Muscle of back (tissue), 3 donors: ENCODE measurements at regions not wholly inside any gene's neighbourhood (a gene's known extent, or its start where the extent isn't known, plus 50 kb on each side); places are given as distances from the start of the nearest gene placed in this dataset.

Source experiments
- DNase-seq, 3 donors: peaks; one replicate each; pipeline versions ENCODE4 v3.0.0 to v3.0.0-alpha.2; 2013

DNA sequence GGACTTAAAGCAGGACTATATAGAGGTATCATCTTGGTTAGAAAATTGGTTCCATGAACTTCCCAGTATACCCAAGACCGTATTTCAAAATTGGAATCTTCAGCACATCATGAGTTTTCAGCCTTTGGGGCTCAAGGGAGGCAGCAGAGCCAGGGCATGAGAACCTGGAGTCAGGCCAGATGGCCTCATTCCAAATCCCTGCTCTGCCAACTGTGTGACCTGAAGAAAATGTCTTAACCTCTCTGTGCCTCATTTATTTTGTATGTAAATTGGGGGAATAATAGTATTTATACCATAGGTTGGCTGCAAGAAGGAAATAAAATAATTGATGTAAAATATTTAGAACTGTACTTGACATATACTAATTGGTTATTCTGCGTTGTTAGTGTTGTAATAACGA lies 987.6 kb downstream of the TBC1D22A start:
- peak in 1 of 3 donors; percentile 3 for DNase-seq

DNA sequence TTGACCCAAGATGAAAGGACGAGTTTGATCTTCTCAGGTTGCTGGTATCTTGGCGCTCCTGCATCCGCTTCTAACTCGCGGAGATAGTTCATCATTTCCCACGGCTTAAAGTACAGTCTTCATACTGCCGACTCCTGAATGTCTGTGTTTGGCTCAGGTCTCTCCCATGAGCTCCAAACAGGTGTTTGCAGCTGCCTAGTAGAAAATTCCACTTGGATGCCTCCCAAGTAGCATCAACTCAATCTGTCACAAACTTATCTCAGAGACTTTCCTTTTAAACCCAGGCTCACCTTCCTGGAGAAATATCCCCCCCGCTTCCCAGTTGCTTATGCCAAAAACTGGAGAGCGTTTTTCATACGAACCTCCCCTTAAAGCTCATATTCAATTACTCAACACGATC lies 986.5 kb downstream of the TBC1D22A start:
- peak in 1 of 3 donors; percentile 7 for DNase-seq

DNA sequence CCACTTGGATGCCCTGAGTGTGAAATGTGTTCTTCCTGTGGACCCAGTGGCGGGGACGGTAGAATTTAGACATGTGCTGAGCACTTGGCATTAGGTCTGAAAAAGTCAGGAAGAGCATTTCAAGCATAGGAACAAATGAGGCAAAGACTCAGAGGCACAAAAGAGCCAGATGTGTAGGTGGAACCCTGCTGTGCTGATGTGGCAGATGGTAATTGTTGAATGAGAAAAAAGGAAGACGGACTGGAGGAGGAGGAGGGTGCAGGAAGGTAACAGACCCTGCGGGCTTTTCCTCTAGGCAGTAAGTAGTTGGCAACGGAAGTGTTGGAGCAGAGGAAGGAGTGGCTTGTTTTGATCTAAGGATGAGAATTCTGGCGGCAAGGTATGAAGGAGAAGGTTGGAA lies 985.8 kb downstream of the TBC1D22A start:
- DNase-seq, result no peak

DNA sequence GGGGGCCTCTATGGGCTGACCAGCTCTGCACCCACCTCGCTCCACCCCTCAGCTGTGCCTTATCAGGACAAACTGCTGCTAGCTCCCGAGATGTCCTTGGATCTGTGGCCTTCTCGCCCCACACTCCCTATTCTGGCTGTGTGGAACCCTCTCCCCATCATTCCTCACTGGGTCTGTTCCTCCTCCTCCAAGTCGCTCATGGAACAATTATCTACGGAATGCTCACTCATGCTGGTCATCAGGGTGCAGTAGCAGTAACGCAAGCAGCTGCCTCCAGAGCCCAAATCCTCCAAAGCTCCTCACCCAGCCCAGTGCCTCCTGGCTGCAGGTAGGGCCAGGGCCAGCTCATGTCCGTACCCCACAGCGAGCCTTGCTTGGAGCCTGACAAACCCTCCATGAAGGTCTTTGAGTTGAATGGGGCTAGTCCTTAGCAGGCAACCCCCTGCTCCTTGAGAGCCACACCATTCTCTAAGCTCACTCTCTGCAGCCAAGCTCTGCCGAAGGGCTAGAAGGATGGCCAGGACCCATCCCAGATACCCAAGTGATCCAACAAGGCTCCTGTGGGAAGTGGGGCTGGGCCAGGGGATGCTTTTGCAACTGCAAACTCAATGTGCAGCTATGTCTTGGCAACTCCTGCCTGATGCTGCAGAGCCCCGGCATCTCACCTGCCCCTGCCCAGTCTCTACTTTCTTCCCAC lies 977.8 kb downstream of the TBC1D22A start:
- DNase-seq, result no peak

DNA sequence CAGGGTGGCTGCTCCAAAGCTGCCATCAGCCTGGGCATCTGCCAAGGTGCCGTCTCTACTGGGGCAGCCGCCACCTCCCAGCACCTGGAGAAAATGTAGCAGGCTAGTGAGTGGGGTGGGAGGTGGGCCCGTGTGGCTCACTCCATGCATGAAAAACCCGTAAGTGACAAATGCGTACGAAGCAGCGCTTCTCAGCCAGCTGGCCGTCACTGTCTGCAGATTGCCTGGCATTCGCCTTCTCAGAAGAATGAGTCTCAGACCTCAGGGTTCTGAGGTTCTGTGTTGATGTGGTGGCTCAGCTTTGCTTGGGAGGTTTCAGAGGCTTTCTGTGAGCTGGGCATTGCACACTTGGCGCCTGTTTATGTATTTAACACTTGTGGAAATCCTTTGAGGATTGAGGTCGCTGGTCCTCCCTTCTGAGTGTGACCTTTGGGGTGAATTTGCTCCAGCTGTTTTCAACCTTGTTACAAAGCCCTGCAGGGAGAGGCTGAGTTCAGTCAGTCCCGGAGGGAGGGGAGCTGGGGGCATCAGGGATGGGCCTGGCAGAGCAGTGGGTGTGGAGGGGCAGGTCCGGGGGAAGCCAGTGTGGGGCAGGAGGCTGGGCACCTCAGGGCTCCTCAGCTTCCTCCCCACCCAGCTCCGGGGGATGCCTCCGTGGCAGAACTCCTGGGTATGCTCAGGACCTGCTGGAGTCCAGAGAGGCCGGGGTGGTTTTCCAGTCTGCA lies 977.0 kb downstream of the TBC1D22A start:
- DNase-seq, result no peak

DNA sequence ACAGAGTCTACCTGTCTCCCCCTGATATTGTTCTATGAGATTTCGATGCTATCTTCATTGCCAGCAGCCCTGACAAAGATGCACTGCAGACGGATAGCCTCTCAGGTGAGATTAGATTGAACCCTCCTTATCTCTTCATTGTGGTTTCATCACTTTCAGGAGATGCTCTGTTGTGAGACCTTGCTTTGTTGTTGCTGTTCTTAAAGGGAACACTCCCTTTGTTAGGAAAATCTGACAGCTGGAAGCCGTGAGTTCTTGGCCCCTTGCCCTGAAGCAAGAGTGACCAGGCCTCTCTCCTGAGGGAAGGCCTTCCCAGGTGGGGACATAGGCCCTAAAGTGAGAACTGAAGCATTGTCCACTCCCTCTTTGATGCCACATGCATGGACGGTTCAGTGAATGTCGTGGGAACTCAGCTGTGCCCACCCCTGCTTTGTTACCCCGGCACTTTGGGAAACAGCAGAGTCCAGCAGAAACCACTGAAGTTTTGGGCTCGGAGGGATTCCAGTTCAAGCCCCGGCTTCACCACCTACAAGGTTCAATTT lies 976.1 kb downstream of the TBC1D22A start:
- DNase-seq, result no peak

DNA sequence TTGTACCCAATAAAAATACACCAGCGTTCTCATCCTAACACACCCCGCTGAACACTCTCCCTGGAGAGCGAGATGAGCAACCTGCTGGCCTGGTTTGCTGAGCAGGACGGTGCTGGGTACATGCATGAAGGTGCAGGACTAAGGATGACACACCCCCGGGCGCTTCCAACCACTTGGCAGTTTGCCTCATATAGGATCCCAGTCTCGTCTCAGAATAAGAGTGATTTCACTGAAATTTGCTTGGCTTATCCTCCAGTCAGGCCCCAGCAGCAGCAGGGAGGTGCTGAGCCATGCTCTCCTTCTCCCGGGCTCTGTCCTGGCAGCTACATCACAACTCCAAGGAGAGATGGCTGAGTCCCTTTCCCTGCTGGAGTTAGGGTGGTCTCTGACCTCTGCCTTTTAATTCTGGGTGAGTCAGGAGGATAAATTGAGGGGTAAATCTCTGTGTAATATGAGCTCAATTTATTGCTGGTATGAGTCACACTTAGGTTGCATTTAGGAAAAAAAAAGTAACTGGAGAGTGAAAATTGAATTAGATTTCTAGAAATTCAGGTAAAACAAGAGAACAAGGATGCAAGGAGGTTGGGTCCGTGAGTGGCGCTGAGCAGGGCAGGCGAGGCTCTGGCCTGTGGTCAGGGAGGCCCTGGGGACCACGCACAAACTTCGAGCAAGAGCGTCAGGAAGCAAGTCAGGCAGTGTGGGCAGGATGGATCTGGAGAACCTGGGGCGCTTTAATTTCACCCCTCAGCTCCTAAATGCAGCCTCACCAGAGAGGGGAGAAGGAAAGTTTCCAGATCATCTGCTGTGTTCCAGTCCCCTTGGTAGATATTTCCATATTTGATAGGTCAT lies 974.0 kb downstream of the TBC1D22A start:
- no peak for DNase-seq

DNA sequence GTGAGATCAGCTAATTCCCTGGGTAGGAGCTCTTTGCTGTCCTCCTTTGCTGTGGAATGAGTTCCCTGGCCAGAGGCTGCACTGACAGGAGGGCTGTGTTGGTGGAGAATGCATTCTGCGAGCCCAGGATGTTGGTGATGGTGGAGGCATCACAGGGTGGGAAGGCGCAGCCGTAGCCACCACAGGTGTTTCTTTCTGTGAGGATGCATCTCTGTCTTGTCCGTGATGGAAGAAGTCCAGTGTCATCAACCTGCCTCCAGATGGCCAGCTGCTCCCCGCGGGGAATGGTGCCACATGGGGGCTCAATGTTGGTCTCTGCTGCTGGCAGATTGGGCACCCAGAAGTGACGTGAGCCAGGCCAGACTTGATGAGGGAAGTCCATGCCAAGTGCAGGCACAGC lies 972.1 kb downstream of the TBC1D22A start:
- DNase-seq, result no peak

DNA sequence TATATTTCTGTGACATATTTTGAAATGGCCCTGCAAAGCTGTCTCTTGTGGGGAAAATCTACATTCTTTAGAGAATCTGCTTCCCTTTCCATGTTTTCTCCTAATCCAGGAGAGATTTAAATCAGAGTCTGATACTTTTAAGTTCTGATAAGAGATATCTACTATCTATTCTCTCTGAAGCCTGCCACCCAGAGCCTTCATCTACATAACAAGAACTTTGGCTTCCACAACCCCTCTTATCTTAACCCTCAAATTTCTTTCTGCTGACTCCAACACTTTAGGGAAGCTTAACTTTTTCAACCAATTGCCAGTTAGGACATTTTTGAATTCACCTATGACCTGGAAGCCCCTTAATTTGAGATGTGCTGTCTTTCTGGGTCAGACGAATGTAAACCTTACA lies 965.2 kb downstream of the TBC1D22A start:
- no peak for DNase-seq

DNA sequence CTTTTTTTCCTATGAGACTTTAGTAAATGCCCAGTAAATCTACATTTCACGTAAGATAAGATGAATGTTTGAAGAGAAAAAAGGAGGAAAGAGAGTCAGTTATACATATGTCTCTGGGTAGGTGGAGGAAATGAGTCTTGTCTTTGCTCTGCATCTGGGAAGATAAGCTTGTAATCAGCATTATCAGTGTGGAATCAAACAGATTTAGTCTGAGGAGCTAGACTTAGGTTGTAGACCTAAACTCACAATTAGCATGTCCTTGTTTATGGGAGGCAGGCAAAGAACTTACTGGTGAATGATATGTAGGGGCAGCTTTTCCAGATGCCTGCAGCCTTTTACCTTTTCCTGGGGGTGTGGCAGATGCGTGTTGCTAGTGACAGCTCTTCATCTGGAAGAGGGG lies 962.3 kb downstream of the TBC1D22A start:
- DNase-seq, result no peak

DNA sequence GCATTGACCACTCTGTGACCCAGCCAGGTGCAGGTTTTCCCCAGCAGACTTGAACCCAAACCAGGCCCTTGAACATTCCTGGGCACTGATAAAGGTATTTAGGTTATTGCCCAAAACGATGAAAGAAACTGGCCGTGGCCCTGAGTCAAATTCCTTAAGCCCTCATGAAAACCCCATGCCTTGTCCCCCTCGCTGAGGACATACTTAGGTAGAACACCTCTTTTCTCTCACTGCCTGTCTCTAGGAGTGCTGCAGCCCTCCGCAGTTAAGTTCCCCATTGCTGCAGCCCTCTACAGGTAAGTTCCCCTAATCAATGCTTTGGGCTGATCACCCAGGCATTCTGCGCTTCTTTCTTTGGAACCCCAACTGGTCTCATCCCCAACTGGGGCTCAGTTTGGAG lies 961.6 kb downstream of the TBC1D22A start:
- no peak for DNase-seq

DNA sequence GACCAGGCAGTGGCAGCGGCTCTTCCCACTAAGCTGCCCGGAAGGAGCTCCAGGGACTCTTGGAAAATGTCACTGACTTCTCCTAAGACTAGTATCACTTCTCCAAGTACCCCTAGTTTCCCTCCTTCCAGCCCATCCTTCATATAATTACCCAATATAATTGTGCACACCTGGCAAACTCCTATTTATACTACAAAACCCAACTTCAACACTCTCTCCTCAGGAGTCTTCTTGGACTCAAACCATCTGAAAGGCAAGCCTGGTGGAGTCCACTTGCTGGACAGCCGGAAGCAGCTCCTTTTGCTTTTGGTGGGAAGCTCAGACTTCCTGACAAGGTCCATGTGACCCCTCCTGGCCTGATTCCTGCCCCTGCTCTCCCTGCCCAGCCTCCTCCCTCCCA lies 955.9 kb downstream of the TBC1D22A start:
- no peak for DNase-seq

DNA sequence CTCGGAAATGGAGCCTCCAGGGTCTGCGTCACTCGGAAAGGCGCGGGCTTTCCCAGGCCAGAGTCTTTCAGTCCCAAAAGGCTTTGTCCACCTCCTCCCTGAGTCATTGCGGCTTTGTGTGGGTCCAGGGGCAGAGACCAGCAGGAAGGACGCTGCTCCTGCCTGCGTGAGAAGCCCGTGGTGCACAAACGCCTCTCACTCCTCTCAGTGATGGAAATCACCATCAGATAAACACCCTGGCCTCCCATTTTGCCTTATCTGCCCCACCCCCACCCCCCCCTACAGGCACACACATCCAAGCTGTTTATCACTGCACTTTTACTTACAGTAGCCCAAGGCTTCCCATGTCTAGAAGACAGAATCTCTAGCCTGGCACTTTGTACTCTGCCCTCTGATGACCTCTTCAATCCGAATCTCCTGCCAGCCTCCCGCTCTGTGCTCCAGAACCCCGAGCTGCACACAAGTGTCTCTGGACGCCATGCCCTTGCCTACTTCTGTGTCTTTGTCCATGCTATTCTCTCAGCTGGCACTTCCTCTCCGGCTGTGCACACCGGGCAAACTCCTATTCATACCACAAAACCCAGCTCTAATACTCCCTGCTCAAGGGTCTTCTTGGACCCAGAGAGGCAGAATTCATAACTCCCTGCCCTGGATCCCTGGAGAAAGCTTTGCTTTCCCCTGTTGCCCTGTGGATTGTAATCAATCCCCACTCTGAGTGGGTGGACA lies 954.6 kb downstream of the TBC1D22A start:
- no peak for DNase-seq

DNA sequence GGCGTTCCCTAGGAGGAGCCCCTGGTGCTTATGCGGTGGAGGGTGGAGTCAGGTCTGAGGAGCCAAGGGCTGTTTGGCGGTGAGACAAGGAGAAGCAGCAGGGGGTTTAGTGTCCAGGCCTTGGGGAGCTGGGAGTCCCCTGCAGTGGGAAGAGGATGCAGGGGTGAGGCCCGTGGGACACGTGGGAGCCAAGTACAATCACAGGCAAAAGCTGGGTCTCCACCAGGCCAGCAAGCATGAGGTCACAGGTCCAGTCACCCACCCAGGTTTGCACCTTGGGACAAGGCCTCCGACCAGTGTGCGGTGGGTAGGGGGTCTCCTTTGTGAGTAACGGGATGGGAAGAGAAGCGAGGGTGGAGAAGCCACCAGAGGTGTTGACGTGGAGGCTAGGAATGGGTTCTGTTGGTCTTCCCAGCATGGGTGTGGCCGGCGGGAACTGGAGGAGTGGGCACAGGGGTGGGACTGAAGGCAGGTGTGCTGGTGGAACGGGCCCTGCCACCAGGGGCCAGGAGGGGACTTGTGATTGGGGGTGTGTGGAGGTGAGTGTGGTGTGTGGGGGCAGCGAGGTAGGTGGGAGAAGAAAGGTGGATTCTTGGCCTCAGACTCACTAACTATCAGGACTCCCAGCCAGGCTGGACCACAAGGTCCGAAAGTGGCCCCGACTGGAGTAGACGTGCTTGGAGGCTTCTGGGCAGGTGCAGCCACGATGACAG lies 953.6 kb downstream of the TBC1D22A start:
- DNase-seq, result no peak

DNA sequence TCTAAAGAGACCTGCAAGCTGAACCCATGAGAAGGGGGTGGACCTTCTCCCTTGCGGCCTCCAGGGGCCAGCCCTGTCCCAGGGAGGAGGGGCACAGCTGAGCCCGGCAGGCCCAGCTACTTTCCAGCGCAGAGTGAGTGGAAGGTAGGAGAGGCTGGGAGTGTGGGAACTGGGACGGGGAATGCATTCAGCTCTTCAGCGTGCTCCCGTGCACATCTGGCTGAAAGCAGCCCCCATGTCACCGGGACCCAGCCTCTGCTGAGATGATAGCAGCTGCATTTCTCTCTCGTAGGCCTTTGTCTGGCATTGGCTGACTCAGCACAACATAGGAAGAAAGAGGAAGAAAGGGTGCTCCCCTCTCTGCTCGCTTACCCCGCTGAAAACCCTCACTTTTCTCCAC lies 951.5 kb downstream of the TBC1D22A start:
- no peak for DNase-seq

DNA sequence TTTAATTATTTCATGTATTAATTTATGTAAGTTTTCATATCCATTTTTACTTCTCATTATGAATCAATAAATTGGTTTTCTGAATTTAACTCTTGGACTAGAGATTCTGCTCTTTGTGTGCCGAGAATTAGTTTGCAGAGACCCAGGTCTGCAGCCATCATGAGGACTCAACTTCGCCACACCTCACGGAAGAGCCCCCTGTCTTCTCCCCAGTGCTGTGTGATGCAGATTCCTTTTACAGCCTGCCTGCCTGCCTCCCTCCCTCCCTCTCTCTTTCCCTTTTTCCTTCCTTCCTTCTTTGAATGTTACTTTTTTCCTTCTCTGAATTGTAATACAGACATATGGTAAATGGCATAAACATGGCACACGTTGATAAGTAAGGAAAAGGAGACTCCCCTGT lies 947.7 kb downstream of the TBC1D22A start:
- DNase-seq, result no peak

DNA sequence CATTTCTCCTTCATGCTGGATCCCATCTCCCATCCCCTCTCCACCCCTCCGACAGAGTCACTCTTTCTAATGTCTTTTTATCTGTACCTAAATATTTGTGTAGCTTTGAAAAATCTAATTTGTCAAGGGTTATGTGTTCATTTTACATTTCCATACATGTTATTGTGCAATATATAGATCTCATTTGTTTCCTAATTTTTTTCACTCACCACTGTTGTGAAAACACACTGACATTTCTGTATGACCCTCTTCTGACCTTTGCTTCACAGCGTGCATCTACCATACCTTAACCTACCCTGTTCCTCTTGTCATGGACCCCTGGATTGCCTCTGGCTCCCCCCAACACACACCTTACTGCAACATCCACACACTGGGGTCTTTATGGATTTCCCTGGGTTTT lies 942.9 kb downstream of the TBC1D22A start:
- no peak for DNase-seq

DNA sequence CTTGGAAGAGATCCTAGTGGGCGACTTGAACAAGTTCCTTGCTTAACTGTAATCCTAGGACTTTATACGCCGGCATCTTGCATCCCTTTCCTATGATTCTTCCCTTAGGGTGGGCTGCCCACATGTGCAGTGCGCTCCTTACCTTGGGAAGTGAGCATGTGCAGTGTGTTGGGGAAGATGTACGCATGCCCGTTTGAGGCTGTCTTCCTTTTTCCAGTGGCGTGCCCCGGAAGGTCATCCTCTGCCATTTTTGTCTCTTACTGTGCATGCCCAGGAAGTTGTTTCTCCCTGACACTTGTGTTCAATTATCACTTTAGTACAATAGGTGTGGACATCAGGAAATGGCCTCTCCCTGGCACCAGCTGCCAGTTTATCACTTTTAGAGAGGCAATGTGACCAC lies 936.5 kb downstream of the TBC1D22A start:
- DNase-seq, result no peak

DNA sequence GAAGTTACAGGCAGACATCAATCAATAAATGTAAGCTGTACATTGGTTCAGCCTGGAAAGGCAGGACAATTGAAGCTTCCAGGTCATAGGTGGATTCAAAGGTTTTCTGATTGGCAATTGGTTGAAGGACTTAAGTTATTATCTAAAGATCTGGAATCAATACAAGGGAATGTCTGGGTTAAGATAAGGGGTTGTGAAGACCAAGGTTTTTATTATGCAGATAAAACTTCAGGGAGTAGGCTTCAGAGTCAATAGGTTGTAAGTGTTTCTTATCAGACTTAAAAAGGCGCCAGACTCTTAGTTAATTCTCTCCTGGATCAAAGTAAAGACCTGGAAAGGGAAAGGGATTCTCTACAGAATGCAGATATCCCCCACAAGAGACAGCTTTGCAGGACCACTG lies 935.4 kb downstream of the TBC1D22A start:
- DNase-seq, result no peak

DNA sequence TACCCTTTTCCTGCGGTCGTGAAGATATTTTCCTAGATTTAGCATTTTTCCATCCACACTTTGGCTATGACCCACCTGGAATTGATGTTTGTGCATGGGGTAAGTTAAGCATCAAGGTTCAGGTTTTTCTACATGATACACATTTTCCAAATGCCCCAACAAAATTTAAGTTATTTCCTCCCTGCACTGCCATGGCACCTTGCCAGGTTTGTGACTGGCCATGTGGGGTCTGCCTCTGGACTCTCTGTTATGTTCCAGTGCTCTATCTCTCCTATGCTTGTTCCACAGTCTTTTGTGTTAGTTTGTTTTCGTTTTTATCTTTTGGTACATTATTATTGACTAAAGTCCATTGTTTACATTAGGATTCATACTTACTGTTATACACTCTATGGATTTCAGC lies 934.3 kb downstream of the TBC1D22A start:
- no peak for DNase-seq

DNA sequence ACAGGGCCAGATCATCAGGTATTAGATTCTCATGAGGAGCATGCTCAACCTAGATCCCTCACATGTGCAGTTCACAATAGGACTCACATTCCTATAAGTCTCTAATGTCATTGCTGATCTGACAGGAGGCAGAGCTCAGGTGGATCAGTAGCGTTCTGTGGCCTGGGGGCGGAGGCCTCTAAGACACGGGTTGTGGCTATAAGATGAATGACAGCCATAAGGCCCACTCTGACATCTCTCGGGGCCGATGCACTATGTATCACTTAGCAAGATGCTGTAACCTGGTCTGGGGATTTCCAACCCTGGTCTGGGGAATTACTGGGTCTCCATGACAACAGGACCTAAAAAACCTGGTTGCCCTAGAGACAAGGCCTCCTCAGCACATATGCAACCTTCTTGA lies 932.7 kb downstream of the TBC1D22A start:
- no peak for DNase-seq
